GM21723 (cell line): ENCODE measurements at regions not wholly inside any gene's neighbourhood (a gene's known extent, or its start where the extent isn't known, plus 50 kb on each side); places are given as distances from the start of the nearest gene placed in this dataset.

Experiments used
- ATAC-seq: cut with Tn5 transposase; IDR thresholded peaks from one replicate; pipeline ENCODE4 v1.9.1; 2021; ENCODE audit warnings: mild to moderate bottlenecking, moderate library complexity; ENCODE audit not compliant: unreplicated experiment

- no peak for ATAC-seq
Observed at GRCh38 chr14:54306806-54307205, 90.0 kb upstream of the CDKN3 start.

DNA sequence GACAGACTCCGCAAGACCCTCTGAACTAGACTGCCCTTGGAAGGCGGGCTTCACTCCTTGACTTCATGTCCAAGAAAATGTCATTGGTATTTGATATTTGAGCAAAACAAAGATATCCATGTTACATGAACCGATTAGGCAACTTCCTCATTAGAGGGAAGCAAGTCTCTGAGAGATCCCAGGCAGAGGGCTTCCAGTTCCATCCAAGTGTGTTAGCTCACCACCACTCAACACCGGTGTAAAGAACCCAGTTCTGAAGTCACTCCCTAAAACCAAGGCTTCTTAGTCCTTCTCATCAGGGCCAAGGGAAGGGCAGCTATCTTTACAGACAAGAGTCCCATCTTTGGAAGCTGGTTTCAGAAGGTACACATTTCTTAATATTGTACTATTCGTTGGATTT is 87.2 kb upstream of the CDKN3 start:
- ATAC-seq = no peak

- ATAC-seq = no peak
Observed at GRCh38 chr14:54310151-54310850, 86.5 kb upstream of the CDKN3 start.

- no peak for ATAC-seq
Observed at GRCh38 chr14:54310851-54311228, 86.0 kb upstream of the CDKN3 start.

DNA sequence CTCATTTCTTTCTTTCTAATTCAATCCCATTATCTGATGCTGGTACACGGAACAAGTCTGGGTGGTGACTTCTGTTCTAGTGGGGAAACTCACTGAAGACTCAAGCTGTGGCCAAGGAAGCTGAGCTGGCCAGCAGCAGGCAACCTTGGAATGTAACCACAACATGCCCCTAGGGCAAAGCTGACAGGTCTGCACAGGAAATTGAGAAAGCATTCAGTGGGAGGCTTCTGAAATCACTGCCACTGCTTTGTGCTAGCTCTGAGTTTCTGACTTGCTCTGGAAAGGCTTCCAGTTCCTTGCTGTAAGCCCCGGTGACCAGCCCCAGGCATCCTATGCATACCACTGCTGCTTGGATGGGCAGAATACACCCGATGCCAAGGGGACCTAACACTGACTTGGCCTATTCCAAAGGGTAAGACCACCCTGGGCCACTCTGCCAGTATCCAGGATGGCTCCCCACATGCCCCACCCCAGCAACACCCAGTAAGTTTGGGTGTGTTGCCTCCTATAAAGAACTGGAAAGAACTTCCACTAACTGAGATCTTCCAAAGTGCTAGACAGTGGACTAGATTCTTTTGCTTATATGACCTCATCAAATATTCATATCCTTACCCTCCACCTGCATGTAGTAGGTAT is 84.5 kb upstream of the CDKN3 start:
- no peak for ATAC-seq

DNA sequence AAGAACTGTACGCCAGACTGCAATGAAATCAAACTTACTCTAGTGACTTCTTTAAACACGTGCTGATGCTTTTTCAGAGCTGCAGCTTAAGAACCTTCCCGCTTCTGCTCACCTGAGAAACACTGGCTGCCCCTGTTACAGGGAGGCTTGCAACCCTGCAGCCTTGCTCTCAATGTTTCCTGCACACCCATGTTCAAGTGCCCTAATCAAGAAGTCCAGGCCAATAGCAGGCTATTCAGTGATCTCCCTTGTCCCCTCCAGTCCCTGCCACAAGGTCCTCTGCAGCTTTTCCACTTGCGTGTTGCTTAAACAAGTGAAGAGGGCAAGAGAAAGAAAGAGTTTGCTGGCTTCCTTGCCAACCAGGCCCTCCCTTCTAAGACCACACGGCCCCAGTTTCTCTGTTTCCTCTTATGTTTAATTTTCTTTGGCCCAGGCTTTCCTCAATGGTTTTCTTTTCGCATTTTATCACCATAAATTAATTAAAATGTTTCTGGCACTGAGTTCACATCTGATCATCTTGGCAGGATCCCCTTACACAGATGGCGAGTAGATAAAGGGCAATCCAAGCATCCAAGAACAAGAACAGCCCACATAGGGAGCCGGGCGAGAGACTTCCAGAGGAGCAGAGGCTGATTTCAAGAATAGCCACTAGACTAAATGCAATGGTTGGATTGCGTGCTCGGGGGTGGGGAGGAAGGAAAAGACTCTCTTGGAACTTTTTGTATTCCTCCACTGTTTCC is 82.3 kb upstream of the CDKN3 start:
- no peak for ATAC-seq

DNA sequence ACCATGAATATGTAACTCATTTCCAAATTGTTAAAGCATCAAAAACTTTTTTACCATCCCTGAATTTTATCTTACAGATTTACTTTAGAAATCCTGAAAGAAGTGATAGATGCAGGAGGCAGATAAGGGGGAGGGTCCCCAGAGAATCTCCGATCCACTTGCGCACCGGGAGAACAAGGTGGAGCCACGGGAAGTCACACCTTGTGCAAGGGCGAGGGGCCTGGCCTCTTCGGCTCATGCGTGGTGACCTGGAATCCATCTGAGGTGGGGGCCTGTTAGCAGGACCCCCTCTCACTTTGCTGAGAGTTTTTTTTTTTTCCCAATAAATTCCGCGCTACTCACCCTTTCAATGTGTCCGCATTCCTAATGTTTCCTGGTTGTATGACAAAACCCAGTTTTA is 80.2 kb upstream of the CDKN3 start:
- no peak for ATAC-seq

DNA sequence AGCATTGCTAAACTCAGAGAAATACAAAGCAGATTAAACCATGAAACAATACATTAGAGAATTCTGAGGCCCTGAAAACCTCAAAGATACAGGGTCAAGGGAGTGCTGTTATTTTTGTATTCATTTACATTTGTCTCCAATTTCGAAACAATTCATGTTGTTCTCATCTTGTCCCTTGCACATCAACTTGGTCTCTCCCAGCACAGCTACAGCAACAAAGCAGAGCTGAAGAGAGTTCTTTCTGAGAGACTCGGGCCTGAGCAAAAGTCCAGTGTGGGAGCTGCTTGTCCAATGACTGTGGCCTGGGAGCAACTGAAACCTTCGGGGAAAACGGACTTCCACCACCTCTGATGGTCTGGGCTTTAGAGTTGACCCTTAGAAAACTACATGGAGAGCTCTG is 79.4 kb upstream of the CDKN3 start:
- ATAC-seq = no peak

DNA sequence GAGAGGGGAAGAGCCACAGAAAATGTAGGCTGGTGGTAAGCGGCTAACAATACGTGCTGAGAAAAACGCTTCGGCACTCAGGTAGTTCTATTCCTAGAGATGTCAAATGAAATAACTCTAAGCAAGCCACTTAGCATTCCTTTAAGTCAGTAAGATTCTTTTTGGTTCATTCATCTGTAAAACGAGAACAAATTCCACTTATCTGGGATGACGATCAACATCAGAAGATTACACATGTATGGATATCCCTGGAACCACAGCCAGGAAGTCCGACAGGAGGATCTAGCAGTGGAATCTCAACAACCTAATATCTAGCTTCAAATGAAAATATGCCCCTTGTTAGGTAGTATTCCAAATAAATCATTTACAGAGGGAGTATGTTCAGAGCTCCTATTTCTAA is 74.6 kb upstream of the CDKN3 start:
- no peak for ATAC-seq

DNA sequence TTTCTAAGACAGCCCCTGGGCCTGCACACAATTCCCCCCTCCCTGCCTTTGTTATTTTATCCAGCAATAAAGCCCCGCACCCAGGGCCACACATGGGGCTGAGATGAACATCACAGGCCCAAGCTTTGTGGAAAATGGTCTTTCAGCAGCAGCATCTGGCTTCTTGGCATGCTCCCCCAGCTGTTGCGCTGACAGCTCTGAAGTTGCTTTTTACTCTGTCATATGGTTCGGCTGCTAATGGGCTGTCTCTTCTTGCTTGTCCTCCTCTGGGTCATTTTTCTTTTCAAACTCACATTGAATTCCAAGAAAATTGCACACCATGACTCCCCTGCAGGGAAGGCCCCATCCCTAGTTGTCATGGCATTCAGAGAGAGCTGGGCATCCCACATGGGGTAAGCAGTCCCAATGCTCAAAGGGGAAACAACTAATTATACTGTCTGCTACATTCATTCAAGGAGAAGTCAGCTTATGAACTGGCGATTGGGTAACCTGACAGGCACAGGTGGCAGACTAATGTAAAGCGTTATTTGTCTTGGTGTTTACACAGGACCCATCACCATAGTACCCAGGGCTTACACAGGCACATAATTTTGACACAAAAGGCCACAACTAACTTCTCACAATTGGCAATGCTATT is 74.0 kb upstream of the CDKN3 start:
- ATAC-seq = no peak

GRCh38 chr14:54325766-54326165 is 71.0 kb upstream of the CDKN3 start:
- no peak for ATAC-seq

DNA sequence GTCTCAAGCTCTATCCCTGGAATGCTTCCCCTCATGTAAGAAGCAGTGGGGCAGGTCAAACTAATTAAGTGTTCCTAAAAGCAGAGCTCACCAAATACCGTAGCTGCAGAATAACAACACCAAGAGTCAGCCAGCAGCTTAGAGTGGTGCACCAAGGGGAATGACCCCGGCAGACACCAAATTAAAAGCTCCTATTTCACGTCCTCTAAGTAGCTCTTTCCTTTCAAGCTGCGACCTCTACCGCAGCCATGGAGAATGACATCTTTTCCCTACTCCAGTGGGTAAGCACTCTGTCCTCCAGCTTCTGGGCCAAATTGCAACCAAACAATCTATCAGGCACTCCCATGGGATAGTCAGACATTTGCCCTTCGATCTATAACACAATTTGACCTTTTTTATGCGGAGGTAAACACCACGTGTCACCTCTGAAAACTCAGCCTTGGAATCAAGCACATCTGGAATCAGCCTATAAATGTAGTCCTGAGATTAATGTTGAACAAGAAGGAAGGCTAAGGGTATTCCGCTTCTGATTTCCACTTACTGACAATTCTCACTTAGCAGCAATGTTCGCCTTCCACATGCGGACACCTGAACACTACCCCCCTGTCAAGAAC is 67.6 kb upstream of the CDKN3 start:
- ATAC-seq = no peak

DNA sequence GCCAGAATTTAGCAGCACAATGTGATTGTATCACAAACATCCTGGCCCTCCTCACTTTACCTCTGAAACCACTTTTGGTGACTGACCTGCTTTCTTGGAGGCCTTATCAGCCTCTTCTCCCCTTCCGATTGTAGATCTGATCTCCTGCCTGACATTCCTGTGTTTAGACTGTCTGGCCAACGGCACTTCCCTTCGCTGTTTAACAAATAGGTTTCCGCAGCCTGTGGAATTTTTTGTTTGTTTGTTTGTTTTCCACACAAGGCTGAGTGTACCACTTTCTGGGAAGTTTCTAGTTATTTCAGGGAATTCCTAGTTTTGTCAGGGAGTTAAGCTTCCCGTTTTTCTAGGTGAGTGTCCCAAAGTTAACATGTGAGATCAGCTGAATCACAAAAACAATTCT is 65.9 kb upstream of the CDKN3 start:
- no peak for ATAC-seq

DNA sequence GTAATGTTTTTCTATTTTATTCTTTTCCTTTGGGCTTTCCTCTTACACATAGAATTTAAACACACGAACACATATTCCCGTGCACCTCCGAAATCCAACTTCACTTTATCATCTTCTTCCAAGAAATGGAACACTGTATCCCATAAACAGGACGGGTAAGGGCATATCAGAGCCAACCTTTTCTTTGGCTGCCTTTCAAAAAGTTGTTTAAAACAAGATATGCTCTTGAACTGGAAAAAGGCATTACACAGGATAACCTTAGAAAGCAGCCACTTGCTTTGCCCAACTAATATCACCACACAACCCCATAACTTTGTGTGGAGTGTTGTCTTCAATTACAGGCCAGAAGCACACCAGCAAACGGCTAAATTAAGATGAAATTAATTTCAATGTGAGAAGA is 65.3 kb upstream of the CDKN3 start:
- no peak for ATAC-seq

GRCh38 chr14:54332490-54332889 is 64.3 kb upstream of the CDKN3 start:
- no peak for ATAC-seq

DNA sequence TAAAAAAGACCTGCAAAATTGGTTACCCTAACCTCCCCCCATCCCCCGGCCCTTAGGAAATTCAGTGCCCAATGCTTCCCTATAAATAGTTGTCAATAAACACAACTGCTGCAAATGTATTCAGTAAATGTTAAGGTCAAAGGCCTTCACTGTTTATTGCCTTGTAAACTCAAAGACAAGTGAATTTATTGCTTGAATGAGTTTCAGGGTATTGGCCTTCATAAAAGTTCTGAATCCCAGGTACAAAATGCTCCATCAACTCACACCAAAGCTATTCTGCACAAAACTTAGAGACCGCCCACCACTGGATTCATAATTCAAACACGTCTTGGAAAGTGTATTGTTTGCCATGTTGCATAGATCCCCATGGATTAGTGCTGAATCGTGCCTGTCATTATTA is 63.3 kb upstream of the CDKN3 start:
- ATAC-seq = no peak

GRCh38 chr14:54335569-54336155 is 61.1 kb upstream of the CDKN3 start:
- no peak for ATAC-seq

- no peak for ATAC-seq
Observed at GRCh38 chr14:54337314-54337713, 59.5 kb upstream of the CDKN3 start.

DNA sequence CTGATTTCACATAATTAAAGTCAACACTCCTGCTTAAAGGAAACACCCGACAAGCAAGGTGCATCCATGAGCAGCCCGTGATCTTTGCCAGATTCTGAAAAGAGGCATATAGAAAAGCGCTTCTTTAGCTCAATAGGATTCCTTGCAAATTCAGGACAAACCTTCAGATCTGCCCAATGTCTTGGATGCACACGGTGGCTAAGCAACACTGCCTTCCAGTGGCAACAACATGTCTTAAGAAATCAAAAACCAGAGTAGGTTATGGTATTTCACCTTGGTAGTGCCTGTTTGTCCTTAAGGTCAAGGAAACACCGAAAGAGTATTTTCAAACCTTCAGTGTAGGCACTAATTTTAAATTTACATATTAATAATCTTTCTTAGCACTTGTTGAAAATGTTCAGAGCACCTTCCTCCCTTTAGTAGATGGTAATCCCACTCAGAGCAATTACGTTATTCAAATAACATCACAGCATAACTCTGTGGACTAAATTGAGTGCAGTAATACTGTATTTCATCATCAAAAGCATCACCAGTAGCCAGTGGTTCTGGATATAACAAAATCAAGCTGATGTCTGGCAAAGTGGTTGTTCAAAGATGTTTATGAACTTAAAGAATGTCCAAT is 58.0 kb upstream of the CDKN3 start:
- no peak for ATAC-seq

DNA sequence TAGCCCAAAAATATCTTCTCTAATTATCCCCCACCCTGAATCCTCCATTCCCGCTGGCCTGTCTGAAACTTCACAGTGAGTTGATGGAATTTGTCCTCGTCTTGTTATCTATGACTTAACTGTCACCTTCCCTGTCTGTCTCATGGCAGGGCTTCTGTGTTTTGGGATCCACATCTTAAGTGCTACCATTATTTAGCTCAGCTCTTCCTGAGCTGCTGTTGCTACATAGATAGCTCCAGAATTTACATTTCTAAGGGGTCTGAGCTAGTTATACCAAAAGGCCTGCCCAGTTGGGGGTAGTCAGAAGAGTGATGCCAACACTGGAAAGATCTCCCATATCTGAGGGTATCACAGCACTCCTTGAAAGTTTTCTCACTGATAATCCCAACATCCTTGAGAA is 57.0 kb upstream of the CDKN3 start:
- no peak for ATAC-seq

- no peak for ATAC-seq
Observed at GRCh38 chr14:54342806-54343205, 54.0 kb upstream of the CDKN3 start.
